HG03571 (cell line): ENCODE measurements at regions not wholly inside any gene's neighbourhood (a gene's known extent, or its start where the extent isn't known, plus 50 kb on each side); places are given as distances from the start of the nearest gene placed in this dataset.

ENCODE experiments used
- ATAC-seq: cut with Tn5 transposase; IDR thresholded peaks from one replicate; pipeline ENCODE4 v1.9.1; 2021; ENCODE audit not compliant: unreplicated experiment

- no peak for ATAC-seq
Observed at GRCh38 chr15:69853544-69853951, 244.2 kb downstream of the TLE3 start.

- no peak for ATAC-seq
Observed at GRCh38 chr15:69854001-69854400, 243.7 kb downstream of the TLE3 start.

- no peak for ATAC-seq
Observed at GRCh38 chr15:69854521-69855181, 243.1 kb downstream of the TLE3 start.

DNA sequence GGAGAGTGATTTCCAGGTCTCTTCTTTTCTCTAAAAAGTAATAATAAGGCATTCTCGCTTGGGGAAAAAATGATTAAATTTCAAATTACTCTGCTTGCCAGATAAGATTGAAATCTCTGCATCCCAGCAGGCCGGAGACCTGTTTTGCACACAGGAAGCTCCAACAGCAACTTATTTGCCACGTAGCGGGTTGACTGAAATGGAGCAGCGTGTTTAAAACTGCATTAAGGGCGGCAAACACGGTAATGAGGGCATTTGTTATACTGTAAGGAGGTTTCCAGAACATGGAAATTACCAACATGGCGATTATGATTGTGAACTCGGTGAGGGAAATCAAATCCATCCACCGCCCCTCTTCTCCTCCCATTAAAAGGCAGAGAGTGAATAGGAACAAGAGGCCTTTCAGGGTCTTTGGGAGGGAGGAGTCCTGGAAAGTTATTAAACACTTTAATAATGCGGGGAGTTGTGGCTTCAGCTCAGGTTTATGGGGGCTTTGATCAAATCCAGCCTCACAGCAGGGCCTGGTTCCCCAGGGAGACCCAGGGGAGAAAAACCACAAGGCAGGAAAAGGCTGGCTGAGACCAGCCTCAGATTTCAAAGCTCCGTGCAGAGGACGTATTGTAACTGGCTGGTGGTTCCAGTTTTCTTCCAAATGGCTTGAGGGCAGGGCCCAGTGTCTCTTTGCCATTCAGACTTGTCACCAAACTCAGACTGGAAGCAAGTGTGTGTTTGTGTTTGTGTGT is 242.3 kb downstream of the TLE3 start:
- no peak for ATAC-seq

DNA sequence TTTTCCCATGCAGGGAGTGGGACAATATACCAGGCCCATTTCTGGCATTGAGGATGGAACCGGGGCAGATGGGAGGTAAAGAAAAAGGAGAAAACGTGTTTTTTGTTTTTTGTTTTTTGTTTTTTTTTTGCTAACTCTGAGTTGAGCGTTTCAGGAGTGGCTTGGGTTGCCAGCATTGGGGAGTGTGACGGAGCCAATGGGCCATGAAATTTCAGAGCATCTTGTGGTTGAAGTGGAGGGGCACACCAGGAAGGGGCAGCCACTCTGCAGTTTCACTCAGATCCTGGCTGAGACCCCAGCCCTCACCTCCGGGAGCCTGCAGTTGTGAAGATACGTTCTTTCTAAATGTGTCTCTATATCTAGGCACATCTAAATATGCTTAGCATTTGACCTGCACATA is 240.5 kb downstream of the TLE3 start:
- no peak for ATAC-seq

- no peak for ATAC-seq
Observed at GRCh38 chr15:69857686-69858391, 239.9 kb downstream of the TLE3 start.

DNA sequence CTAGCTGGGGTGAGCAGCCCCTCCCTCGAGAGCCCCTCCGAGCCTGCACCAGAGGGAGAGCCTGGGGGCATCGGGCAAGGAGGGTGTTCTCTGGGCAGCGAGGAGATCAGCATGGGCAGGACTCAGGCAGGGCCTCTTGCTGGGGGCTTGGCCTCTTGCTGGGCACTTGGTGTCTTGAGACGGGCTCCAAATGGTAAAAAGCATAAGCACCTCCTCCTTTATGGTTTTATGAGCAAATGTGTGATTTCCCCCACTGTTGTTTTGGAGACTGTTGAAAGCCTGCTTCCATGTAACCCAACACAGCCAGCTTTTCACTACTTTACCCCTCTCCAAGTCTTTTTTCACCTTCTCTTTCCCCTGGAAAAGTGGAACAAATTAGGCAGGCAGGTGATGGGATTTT is 239.3 kb downstream of the TLE3 start:
- no peak for ATAC-seq

GRCh38 chr15:69859866-69860265 is 237.9 kb downstream of the TLE3 start:
- ATAC-seq: no peak

DNA sequence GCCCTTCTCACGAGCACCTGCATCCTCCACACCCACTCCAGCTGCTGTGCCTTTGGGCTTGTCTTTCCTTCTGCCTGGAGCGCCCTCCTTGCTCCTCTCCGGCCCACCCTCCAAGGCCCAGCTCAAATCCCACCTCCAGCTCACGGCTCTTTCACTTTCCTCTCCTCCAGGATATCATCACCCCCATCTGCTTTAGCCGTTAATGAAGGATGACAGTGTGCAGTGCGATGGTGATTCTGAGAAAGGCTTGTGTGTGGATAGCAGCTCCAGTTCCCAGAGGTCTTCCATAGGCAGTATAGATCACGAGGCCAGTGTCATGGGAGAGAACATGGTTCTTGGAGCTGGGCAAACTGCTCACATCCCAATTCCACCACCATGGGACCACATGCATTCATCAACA is 237.4 kb downstream of the TLE3 start:
- ATAC-seq: no peak

GRCh38 chr15:69860921-69861320 is 236.8 kb downstream of the TLE3 start:
- no peak for ATAC-seq

DNA sequence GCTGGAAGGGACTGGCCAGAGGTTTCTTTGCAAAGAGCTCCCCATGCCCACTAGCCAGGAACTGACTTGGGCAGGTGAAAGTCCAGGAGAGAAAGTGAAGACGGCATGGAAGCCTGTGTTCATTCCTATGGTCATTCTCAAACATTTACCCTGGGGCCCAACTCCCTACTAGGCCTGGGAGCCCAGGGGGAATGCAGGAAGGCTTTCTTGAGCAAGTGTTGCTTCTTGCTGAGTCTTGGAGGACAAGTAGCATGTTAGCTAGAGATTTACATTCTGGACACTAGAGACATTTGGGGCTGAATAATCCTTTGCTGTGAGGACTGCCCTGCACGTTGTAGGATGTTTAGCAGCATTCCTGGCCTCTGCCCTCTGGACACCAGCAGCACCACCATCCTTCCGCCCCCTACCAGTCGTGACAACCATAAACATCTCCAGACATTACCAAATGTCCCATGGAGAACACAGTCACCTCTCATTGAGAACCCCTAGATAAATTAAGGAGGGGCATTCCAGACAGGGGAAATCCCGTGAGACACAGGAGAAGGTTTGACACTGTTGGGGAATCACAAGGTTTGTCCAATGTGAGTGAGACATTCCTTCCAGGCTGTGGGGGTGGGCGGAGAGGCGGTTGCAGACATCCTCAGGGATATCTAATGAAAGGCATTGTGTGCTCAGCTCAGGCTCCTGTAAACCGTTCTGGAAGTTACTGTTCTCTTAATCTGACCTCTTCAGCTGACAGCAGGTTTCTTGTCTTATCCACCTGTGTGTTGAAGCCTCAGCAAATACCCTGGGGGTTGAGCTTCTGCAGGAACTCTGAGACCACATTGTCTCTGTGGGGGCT is 236.2 kb downstream of the TLE3 start:
- ATAC-seq: no peak

DNA sequence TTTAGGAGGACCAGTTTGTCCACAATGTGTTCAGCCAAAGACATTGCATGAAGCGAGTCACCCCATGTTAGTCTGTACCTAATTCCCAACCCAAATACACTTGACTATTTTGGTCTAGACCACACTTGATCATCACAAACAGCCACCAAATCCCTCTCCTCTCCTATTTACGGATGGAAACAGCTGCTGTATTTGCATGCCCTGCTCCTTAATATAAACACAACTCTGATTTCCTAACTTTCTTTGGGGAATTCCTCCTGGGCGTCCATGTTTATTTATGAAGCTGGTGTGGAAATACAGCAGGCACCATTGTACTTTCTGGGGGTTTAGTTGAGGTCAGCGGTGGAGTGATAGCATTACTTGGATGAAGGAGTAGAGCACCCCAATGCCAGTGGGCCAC is 235.2 kb downstream of the TLE3 start:
- ATAC-seq: no peak

- ATAC-seq: no peak
Observed at GRCh38 chr15:69863446-69863845, 234.3 kb downstream of the TLE3 start.

GRCh38 chr15:69865369-69865768 is 232.3 kb downstream of the TLE3 start:
- ATAC-seq: no peak

- no peak for ATAC-seq
Observed at GRCh38 chr15:69868756-69869155, 229.0 kb downstream of the TLE3 start.

DNA sequence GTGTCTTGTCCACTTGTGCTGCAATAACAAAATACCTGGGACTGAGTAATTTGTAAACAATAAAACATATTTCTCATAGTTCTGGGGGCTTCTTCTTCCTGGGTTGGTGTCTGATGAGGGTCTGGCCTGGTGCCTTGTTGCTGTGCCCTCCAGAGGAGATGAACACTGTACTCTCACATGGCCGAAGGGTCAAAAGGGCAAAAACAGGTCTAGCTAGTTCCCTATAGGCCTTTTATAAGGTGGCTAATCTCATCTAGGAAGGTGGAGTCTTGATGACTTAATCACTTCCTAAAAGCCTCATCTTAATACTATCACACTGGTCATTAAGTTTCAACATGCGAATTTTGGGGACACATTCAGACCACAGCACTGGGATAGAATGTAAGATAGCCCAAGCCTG is 228.4 kb downstream of the TLE3 start:
- ATAC-seq: no peak

GRCh38 chr15:69869881-69870505 is 227.7 kb downstream of the TLE3 start:
- ATAC-seq: no peak

DNA sequence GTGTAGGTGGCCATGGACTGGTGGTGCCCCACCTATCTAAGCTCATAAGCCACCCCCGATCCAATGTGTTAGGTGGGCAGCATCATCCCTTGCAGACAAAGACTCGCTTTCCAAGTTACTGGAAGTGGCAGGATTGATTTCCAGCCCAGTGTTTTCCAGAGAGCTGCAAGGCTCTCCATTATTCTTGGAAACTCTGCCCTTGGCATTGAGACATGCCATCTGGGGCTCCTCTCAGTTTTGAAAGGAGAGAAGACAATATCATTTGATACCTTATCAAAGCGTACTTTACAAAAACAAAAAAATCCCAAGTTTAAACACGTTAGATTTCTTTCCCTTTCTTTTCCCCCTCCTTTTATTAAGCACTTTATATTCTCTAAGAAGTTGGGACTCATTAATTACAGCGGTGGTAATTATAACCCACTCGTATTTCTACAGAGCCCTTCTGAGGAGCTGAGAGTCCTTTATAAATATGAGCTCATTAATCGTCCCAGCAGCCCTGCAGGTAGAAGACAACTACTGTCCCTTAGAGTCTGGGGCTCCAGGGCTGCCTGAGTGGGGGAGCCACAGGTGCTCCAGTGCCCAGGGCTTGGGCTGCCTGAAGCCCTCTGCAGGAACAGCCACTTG is 226.1 kb downstream of the TLE3 start:
- ATAC-seq: no peak

DNA sequence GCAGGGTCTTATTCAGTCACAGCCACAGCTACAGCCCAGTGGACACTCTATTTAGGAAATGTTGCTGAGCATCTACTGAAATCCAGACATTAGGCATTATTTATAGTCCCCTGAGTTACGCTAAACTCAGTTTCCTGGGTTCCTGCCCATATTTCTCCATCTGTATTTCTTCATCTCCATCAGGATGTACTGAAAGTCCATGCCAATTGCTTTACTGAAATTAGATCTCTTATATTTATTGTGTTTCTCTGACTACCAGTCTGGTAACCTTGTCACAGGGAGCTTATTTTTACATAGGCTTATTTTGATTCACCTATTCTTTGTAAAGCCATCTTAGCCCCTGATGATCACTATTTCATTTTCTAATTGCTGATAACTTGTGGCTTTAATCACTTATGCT is 223.9 kb downstream of the TLE3 start:
- no peak for ATAC-seq

- ATAC-seq: no peak
Observed at GRCh38 chr15:69874321-69874720, 223.4 kb downstream of the TLE3 start.
